GM19397 (cell line): ENCODE measurements at regions not wholly inside any gene's neighbourhood (a gene's known extent, or its start where the extent isn't known, plus 50 kb on each side); places are given as distances from the start of the nearest gene placed in this dataset.
"Not testable (repeated sequence)": the region's sequence is repeated elsewhere in the genome, so short reads cannot be mapped to it uniquely, and the experiment has no call there.

Experiments
- ATAC-seq: cut with Tn5 transposase; IDR thresholded peaks from one replicate; pipeline ENCODE4 v1.9.1; 2021; ENCODE audit warnings: mild to moderate bottlenecking, moderate library complexity; ENCODE audit not compliant: unreplicated experiment

DNA sequence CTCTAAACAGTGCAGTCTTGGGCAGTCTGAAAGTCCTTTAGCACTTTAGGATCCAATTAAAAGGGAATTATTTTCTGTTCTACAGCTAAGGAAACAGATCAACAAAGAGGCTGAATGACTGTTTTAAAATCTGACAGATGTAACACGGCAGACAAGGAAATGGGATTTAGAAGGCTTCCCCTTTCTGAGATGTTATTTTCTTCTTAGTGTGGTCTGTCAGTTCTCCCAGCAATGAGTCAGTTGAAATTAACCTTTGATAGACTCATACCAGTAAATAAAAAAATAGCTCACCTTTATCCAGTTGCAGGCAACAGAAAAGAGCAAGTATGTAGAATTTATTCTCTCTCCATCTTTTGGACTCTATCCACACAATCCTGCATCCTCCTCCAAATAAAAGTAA, 98.1 kb downstream of the NEDD1 start:
- no peak for ATAC-seq

DNA sequence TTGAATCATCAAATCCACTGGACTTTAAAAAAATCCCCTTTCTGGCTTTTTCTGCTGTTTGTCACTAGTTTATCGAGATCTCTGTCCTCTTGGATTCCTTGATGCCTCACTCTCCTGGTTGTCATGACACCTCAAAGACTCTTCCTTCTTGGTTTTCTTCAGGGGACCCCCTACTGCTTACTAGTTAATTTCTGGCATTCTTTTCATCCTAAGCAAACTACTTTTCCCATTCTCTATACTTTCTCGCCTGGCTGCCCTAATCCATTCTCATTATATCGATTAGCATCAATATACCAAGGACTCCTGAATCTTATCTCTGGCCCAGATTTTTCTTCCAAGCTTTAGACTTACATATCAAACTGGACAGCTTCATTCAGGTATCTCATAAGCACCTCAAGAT, 98.6 kb downstream of the NEDD1 start:
- no peak for ATAC-seq

DNA sequence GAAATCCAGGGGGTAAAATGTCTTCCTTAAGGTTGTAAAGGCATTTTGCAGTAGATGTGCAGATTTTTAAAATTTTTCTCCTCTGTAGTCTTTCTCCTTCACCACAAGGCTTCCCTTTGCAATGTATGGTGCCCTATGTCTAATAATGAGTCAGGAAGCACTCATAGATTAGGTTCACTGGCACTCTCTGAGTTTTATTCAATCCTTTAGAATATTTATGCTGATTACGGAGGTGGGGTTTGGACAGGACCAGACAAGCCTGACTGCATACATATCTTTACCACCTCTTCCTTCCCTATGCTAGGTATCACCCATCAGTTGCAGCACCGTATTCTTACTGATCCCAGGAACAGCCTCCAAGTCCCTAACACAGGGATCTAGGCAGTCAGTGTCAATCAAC, 99.5 kb downstream of the NEDD1 start:
- no peak for ATAC-seq

DNA sequence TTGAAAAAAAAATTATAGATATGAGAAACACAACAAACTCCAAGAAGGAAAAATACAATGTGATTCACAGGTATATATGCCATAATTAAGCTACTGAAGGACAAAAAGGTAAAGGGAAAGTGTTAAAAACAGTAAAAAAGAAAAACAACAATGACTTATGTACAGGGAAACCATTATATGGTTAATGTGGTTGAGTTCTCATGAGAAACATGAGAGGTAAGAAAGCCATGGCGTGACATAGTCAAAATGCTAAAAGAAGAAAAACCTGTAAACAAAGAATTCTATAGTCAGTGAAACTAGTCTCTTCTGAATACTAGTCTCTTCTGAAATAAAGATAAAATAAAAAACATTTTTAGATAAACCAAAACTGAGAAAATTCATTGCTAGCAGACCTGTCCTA, 109.1 kb downstream of the NEDD1 start:
- ATAC-seq: no peak

DNA sequence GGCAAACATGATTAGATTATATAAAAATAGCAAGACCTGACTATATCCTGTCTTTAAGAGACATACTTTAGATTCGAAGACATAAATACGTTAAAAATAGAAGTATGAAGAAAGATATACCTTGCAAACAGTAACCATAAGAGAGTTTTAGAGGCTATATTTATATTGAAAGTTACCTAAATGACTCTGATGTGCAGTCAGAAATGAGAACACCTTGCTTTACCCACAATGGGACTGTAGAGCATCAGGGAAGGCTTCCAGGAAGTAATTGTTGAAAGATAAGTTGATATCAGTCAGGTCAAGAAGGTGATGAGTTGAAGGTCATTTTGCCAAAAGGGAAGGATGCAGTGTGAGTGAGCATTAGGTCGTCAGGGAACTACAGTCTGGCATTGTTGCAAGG, 110.2 kb downstream of the NEDD1 start:
- ATAC-seq: no peak

DNA sequence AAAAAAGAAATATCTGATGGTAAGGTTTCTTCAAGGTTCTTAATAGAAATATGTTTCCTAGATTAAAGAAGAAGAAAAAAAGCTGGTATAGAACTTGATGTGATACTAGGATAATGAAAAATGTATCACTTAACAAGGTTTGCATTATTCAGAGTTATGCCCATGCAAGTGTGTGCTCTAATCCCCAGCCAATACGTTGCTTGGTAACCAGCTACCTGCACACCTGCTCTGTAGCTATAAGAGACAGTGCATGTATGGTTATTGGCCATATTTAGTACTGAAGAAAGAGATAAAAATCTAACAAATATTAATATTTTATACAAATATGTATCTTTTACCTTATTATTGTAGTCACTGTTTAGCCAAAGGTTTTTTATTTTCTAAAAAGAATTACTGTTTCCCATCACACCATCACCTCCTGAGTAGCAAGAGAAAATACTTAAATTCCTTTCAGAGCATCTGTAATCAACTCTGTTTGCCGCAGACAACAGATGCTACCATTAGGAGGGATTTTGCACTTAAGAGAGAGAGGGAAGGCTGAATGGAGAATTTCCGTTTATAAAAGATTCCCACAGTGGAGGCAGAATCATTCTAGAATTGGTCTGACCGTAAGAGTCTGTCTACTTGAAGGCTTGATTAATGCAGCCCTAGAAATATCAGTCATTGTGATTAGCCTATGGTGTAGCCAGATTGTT, 115.6 kb downstream of the NEDD1 start:
- ATAC-seq: no peak

DNA sequence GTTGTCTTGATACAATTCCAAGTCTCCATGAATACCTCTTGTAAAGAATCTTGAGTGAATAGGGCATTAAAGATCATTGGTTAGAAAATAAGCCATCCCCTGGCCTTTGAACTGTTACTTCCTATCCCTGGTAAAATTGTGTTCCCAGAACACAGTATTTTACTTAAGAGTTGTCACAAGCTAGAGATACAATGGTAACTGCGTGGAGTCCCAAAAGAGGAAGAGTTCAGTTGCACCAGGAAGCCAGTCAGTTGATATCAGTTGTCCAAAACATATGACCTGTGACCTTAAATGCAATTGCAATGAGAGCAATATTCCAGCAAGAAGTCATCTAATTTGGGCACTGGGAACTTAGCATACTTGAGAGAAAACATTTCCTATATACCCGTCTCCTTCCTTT, 117.3 kb downstream of the NEDD1 start:
- ATAC-seq: no peak

DNA sequence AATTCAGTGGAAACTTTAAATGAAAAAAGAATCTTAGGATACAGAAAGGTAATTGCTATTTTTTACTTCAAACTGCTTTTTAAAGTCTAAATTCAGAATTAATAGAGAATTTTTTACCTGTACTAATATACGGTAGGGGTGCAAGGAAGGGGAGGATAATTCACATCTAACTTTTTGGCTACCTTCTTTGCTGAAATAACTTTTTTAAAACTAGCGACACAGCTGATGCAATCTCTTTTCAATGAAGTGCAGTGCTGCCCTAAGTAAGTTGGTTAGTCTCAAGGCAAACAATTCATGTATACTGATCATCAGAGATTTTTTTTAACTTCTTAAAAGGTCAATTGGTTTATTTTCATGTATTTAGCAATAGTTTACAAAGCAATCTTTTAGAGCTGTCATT, 119.8 kb downstream of the NEDD1 start:
- no peak for ATAC-seq

DNA sequence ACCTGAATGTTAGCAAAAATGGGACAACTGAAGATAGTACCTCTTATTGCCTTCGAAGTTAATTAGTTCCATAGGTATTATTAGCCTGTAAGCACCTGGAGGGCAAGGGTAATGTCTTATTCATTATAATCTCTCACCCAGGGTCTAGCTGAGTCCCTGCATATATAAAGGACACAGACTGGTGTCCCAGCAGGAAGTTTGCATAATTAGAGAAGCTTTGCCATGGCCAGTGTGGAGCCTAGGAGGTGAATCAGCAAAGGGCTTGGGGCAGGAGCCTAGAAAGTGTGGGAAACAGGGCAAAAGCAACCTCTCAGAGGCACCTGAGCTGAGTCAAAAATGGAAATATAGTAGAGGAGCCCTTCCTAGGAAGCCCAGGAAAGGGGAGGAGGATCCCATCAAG, 120.4 kb downstream of the NEDD1 start:
- no peak for ATAC-seq

DNA sequence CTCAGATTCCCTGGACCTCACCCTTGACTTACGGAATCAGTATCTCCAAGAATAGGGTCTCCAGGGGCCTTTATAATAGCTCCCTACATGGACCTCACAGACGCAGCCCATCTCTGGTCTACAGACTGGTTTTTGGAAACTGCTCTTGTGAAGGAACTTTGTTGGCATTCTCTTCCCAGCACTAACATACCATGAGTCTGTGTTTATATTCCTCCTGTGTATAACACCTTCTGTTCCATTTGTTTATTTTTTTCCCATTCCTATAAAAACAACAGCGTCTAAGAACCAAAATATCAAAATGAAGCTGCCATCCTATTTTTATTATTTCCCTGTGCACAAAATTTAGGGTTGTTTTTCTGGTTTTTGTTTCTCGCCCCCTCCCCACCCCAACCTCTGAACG, 131.1 kb downstream of the NEDD1 start:
- ATAC-seq: no peak

DNA sequence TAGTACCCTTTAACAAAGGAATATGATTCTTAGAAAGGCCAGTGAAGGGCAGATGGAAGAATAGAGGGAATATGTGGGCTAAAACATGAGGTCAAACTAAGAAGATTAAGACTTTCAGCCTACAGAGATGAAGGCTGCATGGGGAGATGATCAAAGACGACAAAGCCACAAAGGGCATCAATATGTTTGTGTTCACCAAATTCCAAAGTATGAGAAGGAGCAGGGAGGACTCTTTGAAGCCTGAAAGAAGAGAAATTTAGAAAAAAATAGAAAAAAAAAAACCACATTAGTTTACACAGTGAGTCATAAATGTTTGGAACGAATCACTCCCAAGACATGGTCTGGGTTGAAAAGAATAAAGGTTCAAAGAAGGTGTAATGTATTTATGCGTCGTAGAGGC, 131.8 kb downstream of the NEDD1 start:
- no peak for ATAC-seq

DNA sequence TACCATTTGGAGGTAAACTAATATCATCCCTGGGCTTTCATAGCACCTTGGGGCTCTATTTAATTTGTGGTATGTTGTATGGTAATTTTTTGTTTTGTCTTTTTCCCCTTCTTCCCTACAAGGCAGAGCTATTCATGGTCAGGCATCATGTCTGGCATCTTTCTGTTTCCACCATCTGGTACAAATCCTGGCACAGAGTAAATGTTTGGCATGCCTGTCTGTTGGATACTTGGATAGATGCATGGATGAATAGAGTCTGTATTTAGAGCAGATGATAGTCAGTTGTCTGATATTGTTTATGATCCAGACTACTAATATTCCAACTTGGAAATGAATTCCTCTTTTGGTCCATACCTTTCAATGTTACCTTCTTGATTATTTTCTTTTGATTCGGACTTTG, 139.8 kb downstream of the NEDD1 start:
- no peak for ATAC-seq

DNA sequence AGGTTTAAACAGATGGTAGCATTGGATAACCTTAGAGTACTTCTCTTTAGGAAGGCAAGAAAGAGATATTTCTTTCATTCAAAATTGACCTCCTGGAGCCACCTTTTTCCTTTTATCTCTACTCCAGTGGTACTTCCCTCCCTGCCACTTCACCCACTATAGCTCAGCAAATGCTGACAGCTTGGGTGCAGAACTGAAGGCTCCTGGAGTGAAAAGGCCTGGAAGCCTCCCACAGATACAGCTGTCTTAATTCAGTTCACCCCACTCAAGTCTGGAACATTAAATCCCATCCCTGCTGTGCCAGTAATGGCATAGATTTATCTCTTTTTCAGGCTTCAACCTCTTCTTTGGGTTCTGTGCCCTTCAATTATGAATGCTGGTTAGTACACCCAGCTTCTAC, 140.3 kb downstream of the NEDD1 start:
- no peak for ATAC-seq

DNA sequence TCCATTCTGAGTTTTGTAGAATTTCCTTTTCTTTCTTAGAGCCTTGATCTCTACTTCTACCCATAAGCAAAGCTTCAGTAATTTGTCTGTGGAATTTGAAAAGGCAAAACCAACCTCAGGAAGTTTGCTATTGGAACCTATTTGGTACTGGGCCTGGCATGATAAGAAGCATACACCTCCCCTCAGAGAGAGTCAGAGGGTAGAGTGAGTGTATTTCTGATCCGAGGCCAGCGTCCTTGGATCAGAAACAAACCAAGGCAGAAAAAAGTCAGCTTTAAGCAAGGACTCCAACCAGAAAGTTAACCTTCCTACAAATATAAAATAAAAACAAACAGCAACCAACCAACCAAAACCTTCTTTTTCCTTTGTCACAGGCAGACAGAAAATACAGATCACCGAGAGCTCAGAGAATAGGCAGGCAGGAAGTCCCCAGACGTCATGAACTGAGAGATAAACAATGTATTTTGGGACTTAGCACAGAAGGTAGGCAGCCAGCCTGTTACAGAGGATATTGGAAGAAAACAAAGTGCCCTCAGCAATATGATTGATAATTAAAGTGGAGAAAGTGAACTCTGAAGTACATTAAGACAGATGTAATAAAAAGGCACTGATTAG, 141.5 kb downstream of the NEDD1 start:
- ATAC-seq: no peak

DNA sequence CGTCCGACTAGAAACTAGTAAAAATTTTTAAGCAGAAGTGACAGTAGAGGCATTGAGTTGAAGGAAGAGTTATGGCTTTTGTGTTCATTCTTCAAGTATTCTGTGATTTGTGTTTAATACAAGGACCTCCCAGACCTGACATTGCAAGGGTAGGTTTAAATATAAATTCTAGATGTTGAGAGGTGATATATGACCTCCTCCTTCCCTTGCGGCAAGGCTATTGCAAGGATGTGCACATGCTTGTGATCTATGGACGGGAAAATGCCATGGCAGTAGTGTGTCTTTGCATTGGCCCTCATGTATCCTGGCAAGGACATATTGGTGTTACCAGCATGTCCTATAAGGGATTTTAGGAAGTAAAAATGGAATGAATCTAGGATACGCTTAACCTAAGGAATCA, 143.5 kb downstream of the NEDD1 start:
- no peak for ATAC-seq

DNA sequence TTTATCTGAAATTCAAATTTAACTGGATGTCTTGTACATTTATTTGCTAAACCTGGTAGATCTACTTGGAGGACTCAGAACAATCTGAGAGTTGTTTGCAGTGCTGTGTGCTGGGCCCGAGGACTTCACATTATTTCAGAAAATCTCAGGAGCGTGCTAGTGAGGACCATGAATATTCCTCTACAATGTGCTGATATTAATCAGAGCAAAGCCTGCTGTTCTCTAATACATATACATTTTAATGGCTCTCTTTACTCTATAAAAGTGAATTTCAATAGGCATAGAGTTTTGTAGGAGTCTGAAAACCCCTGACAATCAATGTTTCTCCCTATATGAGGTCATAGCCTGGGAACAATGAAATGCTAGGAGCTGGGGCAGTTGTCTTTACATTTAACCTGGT, 144.3 kb downstream of the NEDD1 start:
- ATAC-seq: no peak

DNA sequence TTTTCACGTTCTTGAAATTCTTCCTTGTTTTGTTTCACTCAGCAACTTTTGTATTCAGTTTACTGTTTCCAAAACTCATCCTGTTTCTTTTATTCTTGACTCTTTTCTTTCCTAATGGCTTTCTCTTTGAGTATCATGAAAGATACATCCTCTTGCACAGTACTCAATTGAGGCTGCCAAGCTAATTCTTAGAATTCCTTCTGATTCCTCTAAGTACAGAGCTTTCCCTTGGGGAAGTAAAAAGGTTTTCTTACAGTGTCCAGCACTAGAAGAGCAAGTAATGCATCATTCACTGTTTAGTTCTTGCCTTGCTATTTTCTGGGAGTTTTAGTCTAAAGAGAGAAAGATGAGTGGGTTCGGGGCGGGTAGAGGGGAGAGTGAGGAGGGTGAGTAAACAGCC, 154.1 kb downstream of the NEDD1 start:
- no peak for ATAC-seq

DNA sequence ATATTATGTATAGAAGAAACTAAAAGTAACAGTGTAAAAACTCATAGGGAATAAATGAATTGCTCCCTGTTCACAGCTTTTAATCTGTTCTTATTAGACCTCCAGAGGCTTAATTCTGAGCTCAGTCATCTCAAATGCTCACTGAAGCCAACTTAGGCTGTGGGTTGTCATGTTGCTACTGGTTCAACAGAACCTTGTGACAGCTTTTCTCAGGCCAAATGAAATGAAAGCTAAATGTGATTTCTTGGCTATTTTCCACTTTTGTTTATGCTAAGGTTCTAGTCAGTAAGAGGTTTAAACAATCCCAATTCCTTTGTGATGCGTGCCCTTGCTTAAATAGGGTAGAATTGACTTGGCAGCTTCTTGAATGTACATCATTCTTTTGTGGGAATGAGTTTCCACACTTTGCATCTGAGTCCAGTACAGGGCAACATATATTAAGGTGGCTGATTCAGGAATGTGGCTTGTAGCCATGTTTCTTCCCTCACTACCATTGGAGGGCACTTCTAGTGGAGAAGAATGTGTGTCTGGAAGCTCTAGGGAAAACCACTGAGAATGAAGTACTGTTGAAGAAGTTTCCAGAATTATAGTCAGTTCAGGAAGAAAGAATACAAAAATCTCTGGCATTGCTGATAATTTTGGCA, 156.4 kb downstream of the NEDD1 start:
- no peak for ATAC-seq

DNA sequence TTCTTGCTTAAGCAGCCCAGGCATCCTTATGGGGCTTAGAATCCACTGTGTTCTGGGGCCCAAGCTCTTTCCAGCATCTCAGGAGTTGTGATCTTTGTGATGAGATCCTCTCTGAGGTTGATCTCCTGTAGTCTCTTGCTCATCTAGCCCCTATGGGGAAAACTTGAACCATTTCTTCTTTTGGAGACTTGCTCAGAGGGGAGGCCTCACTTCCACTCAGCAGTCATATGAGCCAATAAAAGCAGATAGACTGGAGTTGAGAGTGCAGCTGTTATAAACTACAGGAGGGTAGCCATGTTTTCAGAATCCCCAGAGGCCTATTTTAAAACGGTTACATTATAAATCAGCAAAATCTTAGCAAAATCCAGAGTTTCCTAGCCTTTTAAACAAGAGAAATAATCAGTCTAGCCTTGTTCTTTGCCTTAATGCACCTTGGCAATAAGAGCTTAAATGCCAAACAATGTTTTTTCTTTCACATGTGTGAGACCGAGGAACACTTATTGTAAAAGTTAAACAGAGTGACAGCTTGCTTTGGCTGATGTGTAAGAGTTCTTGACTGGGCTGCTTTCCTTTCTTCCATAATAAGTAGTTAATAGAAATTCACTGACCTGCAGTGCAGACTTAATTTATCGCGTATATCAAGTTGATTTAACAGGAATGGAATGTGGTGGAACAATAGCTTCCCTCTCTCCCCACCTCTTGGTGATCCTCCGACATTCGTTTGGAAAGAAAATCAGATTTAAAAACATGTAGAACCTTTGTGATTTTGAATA, 168.3 kb downstream of the NEDD1 start:
- ATAC-seq: no peak

DNA sequence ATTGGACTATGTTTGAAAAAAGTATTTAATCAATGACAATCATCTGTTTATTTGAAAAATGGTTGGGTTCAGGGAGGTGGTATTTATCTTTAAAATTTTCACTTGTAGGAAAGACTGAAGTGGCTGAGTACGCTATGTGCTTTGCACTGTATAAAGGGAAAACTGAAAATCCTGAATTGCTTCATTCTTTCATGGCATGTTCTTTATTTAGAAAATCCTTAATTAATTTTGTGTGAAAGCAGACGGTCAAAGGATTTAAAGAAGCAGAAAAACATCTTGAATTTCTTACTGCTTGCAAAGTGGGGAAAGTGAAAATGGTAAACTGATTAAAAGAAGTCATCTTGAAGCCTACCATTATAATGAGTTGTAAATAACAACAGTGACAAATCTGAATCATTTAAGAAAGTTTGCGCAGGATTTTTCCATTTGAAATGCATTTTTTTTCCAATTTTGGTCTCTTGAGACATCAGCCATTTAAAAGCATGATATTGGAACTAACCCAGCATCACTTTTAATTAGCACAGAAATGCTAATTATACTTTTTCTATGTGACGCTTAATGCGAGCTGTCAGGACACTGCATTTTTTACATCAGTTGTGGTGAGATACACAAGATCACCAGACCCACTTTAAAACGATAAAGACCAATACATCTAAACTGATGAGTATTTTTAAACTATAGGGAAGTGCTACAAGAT, 169.0 kb downstream of the NEDD1 start:
- ATAC-seq: no peak

DNA sequence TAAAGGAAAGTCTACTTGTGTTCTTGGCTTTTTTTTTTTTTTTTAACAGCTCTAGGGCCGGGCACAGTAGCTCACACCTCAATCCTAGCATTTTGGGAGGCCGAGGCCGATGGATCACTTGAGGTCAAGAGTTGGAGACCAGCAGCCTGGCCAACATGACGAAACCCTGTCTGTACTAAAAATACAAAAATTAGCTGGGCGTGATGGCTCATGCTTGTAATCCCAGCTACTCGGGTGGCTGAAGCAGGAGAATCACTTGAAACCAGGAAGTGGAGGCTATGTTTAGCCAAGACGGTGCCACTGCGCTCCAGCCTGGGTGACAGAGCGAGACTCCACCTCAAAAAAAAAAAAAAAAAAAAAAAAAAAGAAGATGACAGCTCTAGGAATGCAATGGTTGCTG, 169.9 kb downstream of the NEDD1 start:
- not testable (repeated sequence) for ATAC-seq
